ENCODE measurements at regions not wholly inside any gene's neighbourhood (a gene's known extent, or its start where the extent isn't known, plus 50 kb on each side); places are given as distances from the start of the nearest gene placed in this dataset.
"Not testable (repeated sequence)": the region's sequence is repeated elsewhere in the genome, so short reads cannot be mapped to it uniquely, and the experiment has no call there.

DNA sequence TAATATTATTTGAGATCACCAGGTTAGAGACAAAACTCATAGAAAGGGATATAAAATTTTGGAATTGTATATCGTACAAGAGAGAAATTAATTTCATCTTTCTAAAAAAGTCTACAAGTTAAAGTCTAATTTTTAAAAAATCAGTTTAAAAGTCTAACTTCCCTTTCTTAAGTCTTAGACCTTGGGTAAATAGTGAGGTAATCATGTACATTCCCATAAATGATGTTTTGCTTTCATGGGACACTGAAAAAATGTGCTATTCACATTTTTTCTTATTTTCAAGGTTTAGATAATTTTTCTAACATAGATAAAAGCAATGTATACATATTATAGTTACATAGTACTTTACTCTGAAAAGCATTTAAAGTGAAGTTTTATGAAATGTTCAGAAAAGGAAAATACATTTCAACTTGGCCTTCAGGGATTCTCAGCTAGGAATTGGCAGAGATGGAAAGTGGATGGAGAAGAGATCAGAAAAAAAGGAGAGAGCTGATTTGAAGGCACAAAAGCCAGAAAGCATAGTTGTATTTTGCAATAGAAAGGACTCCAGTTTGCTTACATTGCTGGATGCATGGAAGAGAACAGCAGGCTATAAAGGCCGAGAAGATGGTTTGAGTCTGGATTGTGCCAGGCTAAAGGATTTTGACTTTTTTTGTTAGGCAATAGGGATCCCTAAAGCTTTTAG lies 194.0 kb downstream of the CASP12 start:
- DNase-seq (ENCODE audit: low read depth): no peak

GRCh38 chr11:104700609-104701008 lies 197.7 kb downstream of the CASP12 start:
- peak; percentile 10 for DNase-seq (ENCODE audit: low read depth)

- DNase-seq (ENCODE audit: low read depth): no peak
These were observed 198.3 kb downstream of the CASP12 start for GRCh38 chr11:104699981-104700380.

DNA sequence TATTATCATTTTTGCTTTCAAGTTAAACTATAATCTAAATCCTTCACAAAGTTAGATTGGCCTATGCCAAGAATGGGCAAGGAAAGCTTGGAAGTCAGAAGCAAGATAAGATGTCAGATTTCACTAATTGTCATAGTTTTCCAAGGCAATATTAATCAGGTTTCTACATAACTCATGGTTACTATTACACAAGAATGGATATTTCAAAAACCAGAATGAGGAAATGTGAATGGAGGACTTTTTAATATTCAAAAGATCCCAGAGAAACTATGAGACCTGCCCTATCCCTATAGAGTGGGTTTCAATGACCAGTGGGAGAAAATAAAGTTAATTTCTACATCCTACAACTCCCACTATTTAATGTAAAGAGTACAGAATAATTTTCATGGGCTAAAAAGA lies 203.2 kb downstream of the CASP12 start:
- no peak for DNase-seq (ENCODE audit: low read depth)

- DNase-seq (ENCODE audit: low read depth): peak; percentile 74
These were observed 203.8 kb downstream of the CASP12 start for GRCh38 chr11:104694259-104695064.

DNA sequence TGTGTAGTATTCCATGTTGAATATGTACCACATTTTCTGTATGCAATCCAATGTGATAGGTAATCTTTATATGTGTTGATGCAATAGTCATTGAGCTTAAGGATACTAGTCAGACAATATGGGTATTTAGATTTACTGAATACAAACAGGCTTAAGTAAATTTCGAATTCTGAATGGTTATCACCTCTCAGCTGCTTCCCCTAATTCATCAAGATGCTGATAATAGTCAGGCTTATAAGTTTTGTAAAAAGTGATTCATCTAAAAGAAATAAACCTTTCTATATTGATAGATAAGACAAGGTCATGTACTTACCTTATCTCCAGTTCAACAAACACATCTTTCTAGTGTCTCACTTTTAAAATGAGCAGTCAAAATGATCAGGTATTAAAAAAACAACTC lies 205.5 kb downstream of the CASP12 start:
- no peak for DNase-seq (ENCODE audit: low read depth)

- no peak for DNase-seq (ENCODE audit: low read depth)
These were observed 207.1 kb downstream of the CASP12 start for GRCh38 chr11:104691129-104691528.

- no peak for DNase-seq (ENCODE audit: low read depth)
These were observed 208.0 kb downstream of the CASP12 start for GRCh38 chr11:104690241-104690640.

GRCh38 chr11:104688731-104689130 lies 209.5 kb downstream of the CASP12 start:
- DNase-seq (ENCODE audit: low read depth): no peak

GRCh38 chr11:104682206-104682605 lies 216.1 kb downstream of the CASP12 start:
- no peak for DNase-seq (ENCODE audit: low read depth)

GRCh38 chr11:104679258-104679657 lies 219.0 kb downstream of the CASP12 start:
- DNase-seq (ENCODE audit: low read depth): no peak

GRCh38 chr11:104678408-104678807 lies 219.9 kb downstream of the CASP12 start:
- no peak for DNase-seq (ENCODE audit: low read depth)

- not testable (repeated sequence) for DNase-seq (ENCODE audit: low read depth)
These were observed 221.2 kb downstream of the CASP12 start for GRCh38 chr11:104677069-104677468.

DNA sequence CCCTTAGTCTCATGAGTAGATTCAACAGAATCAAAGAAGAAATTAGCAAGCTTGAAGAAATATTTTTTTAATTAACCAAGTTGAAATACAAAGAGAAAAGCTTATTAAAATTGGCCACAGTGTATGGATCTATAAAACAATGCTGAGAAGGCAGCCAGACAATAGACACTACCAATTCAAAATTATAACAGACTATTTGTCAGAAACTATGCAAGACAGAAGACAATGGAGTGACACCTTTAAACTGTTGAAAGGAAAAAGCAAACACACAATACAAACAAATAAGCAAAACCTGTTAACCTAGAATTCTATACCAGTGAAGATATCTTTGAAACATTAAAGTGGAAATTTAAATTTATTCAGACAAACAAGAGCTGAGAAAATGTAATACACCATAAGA lies 225.4 kb downstream of the CASP12 start:
- no peak for DNase-seq (ENCODE audit: low read depth)

DNA sequence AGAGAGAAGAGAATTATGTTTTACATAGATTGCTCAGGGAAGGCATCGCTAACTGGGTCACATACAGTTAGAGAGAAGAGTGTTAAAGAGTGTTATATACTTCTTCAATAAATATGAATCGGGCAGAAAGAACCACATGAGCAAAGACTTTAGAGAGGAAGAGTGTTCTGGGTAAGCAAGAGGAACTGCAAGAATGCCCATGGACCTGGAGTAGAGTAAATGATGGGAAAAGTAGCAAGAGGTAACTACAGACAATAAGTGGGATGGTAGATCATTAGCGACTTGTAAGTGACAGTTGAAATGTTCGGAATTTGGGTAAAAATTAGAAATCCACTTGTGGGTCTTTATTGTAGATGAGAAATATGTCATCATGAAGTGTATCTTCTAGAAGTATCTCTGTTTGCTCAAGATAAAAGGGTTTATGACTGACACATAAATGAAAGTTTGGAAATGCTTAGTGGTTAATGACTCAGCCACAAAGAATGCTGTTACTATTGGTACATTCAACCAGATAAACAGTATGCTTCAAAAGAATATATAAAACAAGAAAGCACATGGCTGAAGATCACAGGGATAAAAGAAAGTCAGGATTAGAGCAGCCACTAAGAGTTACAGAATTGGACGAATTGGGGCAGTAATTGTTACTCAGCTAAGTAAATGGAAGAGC lies 229.3 kb downstream of the CASP12 start:
- DNase-seq (ENCODE audit: low read depth): peak; percentile 84

GRCh38 chr11:104666624-104667023 lies 231.6 kb downstream of the CASP12 start:
- no peak for DNase-seq (ENCODE audit: low read depth)

- DNase-seq (ENCODE audit: low read depth): no peak
These were observed 232.6 kb downstream of the CASP12 start for GRCh38 chr11:104665641-104666040.

- DNase-seq (ENCODE audit: low read depth): peak; percentile 10
These were observed 234.8 kb downstream of the CASP12 start for GRCh38 chr11:104663190-104664140.

GRCh38 chr11:104661901-104662300 lies 236.4 kb downstream of the CASP12 start:
- no peak for DNase-seq (ENCODE audit: low read depth)

DNA sequence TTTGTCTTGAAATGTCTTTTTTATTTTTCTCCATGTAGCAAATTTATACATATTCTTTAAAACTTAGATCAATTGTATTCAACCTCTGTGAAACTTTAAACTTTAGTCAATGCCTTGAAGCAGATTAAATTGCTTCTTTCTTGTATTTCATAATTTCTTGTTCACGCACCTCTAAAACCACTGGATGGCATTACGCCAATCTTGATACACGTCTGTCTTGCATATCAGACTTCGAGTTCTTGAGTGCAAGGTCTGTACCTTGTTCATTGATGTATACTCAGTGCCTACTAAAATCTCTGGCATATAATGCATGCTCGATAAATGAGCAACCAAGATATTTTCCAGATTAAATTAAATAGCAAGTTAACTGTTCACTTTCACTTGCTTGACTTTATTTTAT lies 236.8 kb downstream of the CASP12 start:
- DNase-seq (ENCODE audit: low read depth): no peak

DNA sequence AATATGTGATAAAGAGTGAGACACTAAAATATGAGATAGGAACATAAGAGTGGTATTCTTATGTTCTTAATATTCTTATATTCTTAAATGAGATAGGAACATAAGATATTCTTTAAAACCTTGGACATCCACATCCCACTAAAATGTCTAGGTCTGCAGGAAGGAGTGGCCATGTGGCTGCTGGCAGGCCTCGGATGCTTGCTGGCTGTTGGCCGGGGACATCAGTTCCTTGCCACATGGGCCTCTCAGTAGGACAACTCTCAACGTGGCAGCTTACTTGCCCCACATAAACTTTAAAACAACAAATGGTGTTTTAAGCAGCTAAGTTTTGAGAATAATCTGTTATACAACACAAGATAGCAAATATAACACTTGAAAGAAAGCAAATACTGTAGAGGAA lies 240.1 kb downstream of the CASP12 start:
- DNase-seq (ENCODE audit: low read depth): no peak

GRCh38 chr11:104657083-104657482 lies 241.2 kb downstream of the CASP12 start:
- DNase-seq (ENCODE audit: low read depth): no peak

Data from HS-5 (cell line).